Stomach (tissue), 4 donors: ENCODE measurements at regions not wholly inside any gene's neighbourhood (a gene's known extent, or its start where the extent isn't known, plus 50 kb on each side); places are given as distances from the start of the nearest gene placed in this dataset.

ENCODE experiments used
- CTCF ChIP-seq, 7 experiments: fragments of 450-650 bp in 4 of 7; fragments of 200-600 bp in 3 of 7; sonication (generic) in 3 of 7; IDR thresholded peaks; one replicate each; pipeline ENCODE4 v1.5.1; 2016 to 2019; ENCODE audit warnings: antibody characterized with exemption in 7 of 7, control low read depth in 2 of 7, mild to moderate bottlenecking in 1 of 7
- EP300 ChIP-seq: sonication (generic); formaldehyde crosslinking; IDR thresholded peaks from one replicate; pipeline ENCODE4 v1.6.1; 2017; ENCODE audit warnings: antibody characterized with exemption
- POLR2A ChIP-seq, 4 donors: fragments of 450-650 bp; IDR thresholded peaks; one replicate each; pipeline ENCODE4 v1.6.1; 2016; ENCODE audit warnings: antibody characterized with exemption in 4 of 4, control low read depth in 2 of 4, mild to moderate bottlenecking in 1 of 4, moderate library complexity in 1 of 4
- POLR2AphosphoS5 ChIP-seq, 3 donors: sonication (generic); formaldehyde crosslinking; IDR thresholded peaks; one replicate each; pipeline ENCODE4 v1.6.1; 2016; ENCODE audit warnings: antibody characterized with exemption in 3 of 3

- TF ChIP-seq CTCF (IDR thresholded peaks at IDR 0.05) (no peak), POLR2AphosphoS5 (IDR thresholded peaks at IDR 0.05) (no peak), EP300 (no peak), POLR2A (IDR thresholded peaks at IDR 0.05) (no peak)
These were observed 286.8 kb upstream of the DDX53 start for GRCh38 chrX:22712942-22713341.
